ENCODE measurements at regions not wholly inside any gene's neighbourhood (a gene's known extent, or its start where the extent isn't known, plus 50 kb on each side); places are given as distances from the start of the nearest gene placed in this dataset.

- no peak overlapping the region for H2AFZ ChIP-seq (ENCODE audit: low read depth, low read length)
- FAIRE-seq, result no peak
- H3K27ac ChIP-seq (ENCODE audit: low read depth, low read length), result no peak overlapping the region
- no peak overlapping the region for H3K9ac ChIP-seq (ENCODE audit: low read length)
- Mint-ChIP-seq H3K36me3 (ENCODE audit: low read depth, unreplicated experiment) (no peaks in the 10 kb centered on the region), H3K4me1 (ENCODE audit: low read depth, unreplicated experiment) (peaks cover 1% of the 10 kb centered on the region), H3K27ac (ENCODE audit: unreplicated experiment) (no peak overlapping the region), H3K27me3 (ENCODE audit: low read depth, unreplicated experiment) (no peaks in the 10 kb centered on the region), H3K9me3 (ENCODE audit: unreplicated experiment) (no peaks in the 10 kb centered on the region), H3K4me3 (ENCODE audit: unreplicated experiment) (no peak overlapping the region)
- TF ChIP-seq EZH2 (IDR thresholded peaks at IDR 0.05; ENCODE audit: insufficient read depth, low read length) (no peak), CTCF (IDR thresholded peaks at IDR 0.05; ENCODE audit: insufficient read depth, low read depth, low read length) (no peak)
- H4K20me1 ChIP-seq (ENCODE audit: insufficient read depth, low read length), result no peaks in the 10 kb centered on the region
- H3K4me2 ChIP-seq (ENCODE audit: low read length), result no peak overlapping the region
- no peaks in the 10 kb centered on the region for H3K4me1 ChIP-seq (ENCODE audit: insufficient read depth, low read length)
- H3K79me2 ChIP-seq (ENCODE audit: insufficient read depth, low read length), result no peaks in the 10 kb centered on the region
- DNase-seq (ENCODE audit: low read depth), result no peak
- no peak overlapping the region for H3K4me3 ChIP-seq (ENCODE audit: insufficient read depth, low read depth, low read length)
- no peaks in the 10 kb centered on the region for H3K9me3 ChIP-seq (ENCODE audit: insufficient read depth, low read depth, low read length)
- H3K36me3 ChIP-seq (ENCODE audit: insufficient read depth, low read length), result no peaks in the 10 kb centered on the region
- no peaks in the 10 kb centered on the region for H3K27me3 ChIP-seq (ENCODE audit: insufficient read depth, low read length)
Measured at GRCh38 chr4:178288462-178288861, 846.2 kb upstream of the AGA start.

GRCh38 chr4:178293601-178294000 is 851.4 kb upstream of the AGA start:
- no peaks in the 10 kb centered on the region for H3K4me1 Mint-ChIP-seq (ENCODE audit: low read depth, unreplicated experiment)

More at GRCh38 chr4:178293601-178294000, 851.4 kb upstream of the AGA start:
- no peak for DNase-seq (ENCODE audit: low read depth)
- Mint-ChIP-seq H3K36me3 (ENCODE audit: low read depth, unreplicated experiment) (no peaks in the 10 kb centered on the region), H3K27ac (ENCODE audit: unreplicated experiment) (no peak overlapping the region), H3K4me3 (ENCODE audit: unreplicated experiment) (no peak overlapping the region), H3K9me3 (ENCODE audit: unreplicated experiment) (no peaks in the 10 kb centered on the region), H3K27me3 (ENCODE audit: low read depth, unreplicated experiment) (no peaks in the 10 kb centered on the region)
- Histone ChIP-seq H3K79me2 (ENCODE audit: insufficient read depth, low read length) (no peaks in the 10 kb centered on the region), H3K9me3 (ENCODE audit: insufficient read depth, low read depth, low read length) (no peaks in the 10 kb centered on the region), H3K27ac (ENCODE audit: low read depth, low read length) (no peak overlapping the region), H3K4me2 (ENCODE audit: low read length) (no peak overlapping the region), H3K36me3 (ENCODE audit: insufficient read depth, low read length) (no peaks in the 10 kb centered on the region), H2AFZ (ENCODE audit: low read depth, low read length) (no peak overlapping the region), H3K27me3 (ENCODE audit: insufficient read depth, low read length) (no peaks in the 10 kb centered on the region), H3K4me3 (ENCODE audit: insufficient read depth, low read depth, low read length) (no peak overlapping the region), H3K9ac (ENCODE audit: low read length) (no peak overlapping the region), H4K20me1 (ENCODE audit: insufficient read depth, low read length) (no peaks in the 10 kb centered on the region), H3K4me1 (ENCODE audit: insufficient read depth, low read length) (no peaks in the 10 kb centered on the region)
- no peak for TF ChIP-seq EZH2 (IDR thresholded peaks at IDR 0.05; ENCODE audit: insufficient read depth, low read length)
- TF ChIP-seq CTCF (IDR thresholded peaks at IDR 0.05; ENCODE audit: insufficient read depth, low read depth, low read length), result no peak
- no peak for FAIRE-seq
